SJCRH30 (cell line): ENCODE measurements at regions not wholly inside any gene's neighbourhood (a gene's known extent, or its start where the extent isn't known, plus 50 kb on each side); places are given as distances from the start of the nearest gene placed in this dataset.

ENCODE experiments used
- DNase-seq, 2 experiments: peaks; one replicate each; pipeline ENCODE4 v3.0.0-alpha.2; 2015 to 2020
- H3K27ac ChIP-seq: fragments of 250-450 bp; sonication (Bioruptor Pico); 2 replicates; pipeline ENCODE4 v1.5.1; 2020; ENCODE audit warnings: mild to moderate bottlenecking, moderate library complexity
- H3K27me3 ChIP-seq: fragments of 250-450 bp; sonication (Bioruptor Pico); 2 replicates; pipeline ENCODE4 v1.5.1; 2020; ENCODE audit warnings: mild to moderate bottlenecking, moderate library complexity
- H3K36me3 ChIP-seq: fragments of 250-450 bp; sonication (Bioruptor Pico); 2 replicates; pipeline ENCODE4 v1.5.1; 2020; ENCODE audit warnings: mild to moderate bottlenecking, moderate library complexity
- H3K4me1 ChIP-seq: fragments of 250-450 bp; sonication (Bioruptor Pico); 2 replicates; pipeline ENCODE4 v1.5.1; 2020; ENCODE audit warnings: mild to moderate bottlenecking, moderate library complexity
- H3K4me3 ChIP-seq: fragments of 250-450 bp; sonication (Bioruptor Pico); 2 replicates; pipeline ENCODE4 v1.5.1; 2020; ENCODE audit warnings: mild to moderate bottlenecking, moderate library complexity
- H3K9me3 ChIP-seq: fragments of 250-450 bp; sonication (Bioruptor Pico); replicated peaks from 2 replicates; pipeline ENCODE4 v1.5.1; 2020; ENCODE audit warnings: mild to moderate bottlenecking, moderate library complexity

GRCh38 chr4:59243038-59243437 is 1957.1 kb upstream of the ADGRL3 start:
- no peak for DNase-seq
- Histone ChIP-seq H3K4me1 (no peaks in the 10 kb centered on the region), H3K27ac (no peak overlapping the region), H3K36me3 (no peaks in the 10 kb centered on the region), H3K9me3 (no peaks in the 10 kb centered on the region; the same call in 1 of the 2 replicates), H3K4me3 (no peak overlapping the region), H3K27me3 (no peaks in the 10 kb centered on the region)

GRCh38 chr4:59247032-59247431 is 1953.1 kb upstream of the ADGRL3 start:
- Histone ChIP-seq H3K36me3 (no peaks in the 10 kb centered on the region), H3K27me3 (no peaks in the 10 kb centered on the region), H3K4me3 (no peak overlapping the region), H3K9me3 (no peaks in the 10 kb centered on the region; the same call in 1 of the 2 replicates), H3K4me1 (no peaks in the 10 kb centered on the region), H3K27ac (no peak overlapping the region)
- DNase-seq, result peak in 1 of 2 experiments; percentile 46

GRCh38 chr4:59248313-59248712 is 1951.8 kb upstream of the ADGRL3 start:
- no peak overlapping the region for H3K4me3 ChIP-seq
- no peak overlapping the region for H3K27ac ChIP-seq
- no peaks in the 10 kb centered on the region for H3K36me3 ChIP-seq
- H3K9me3 ChIP-seq, result no peaks in the 10 kb centered on the region
- no peaks in the 10 kb centered on the region for H3K4me1 ChIP-seq
- DNase-seq, result no peak
- H3K27me3 ChIP-seq, result no peaks in the 10 kb centered on the region

GRCh38 chr4:59249110-59249509 is 1951.0 kb upstream of the ADGRL3 start:
- H3K36me3 ChIP-seq, result no peaks in the 10 kb centered on the region
- no peak overlapping the region for H3K27ac ChIP-seq
- DNase-seq, result no peak
- H3K9me3 ChIP-seq, result no peaks in the 10 kb centered on the region
- H3K4me3 ChIP-seq, result no peak overlapping the region
- no peaks in the 10 kb centered on the region for H3K27me3 ChIP-seq
- no peaks in the 10 kb centered on the region for H3K4me1 ChIP-seq

GRCh38 chr4:59258002-59258401 is 1942.1 kb upstream of the ADGRL3 start:
- Histone ChIP-seq H3K27me3 (no peaks in the 10 kb centered on the region), H3K4me3 (no peak overlapping the region), H3K36me3 (no peaks in the 10 kb centered on the region), H3K27ac (no peak overlapping the region), H3K4me1 (no peaks in the 10 kb centered on the region), H3K9me3 (no peaks in the 10 kb centered on the region)
- no peak for DNase-seq

- Histone ChIP-seq H3K4me1 (no peaks in the 10 kb centered on the region), H3K36me3 (no peaks in the 10 kb centered on the region), H3K27ac (no peak overlapping the region), H3K27me3 (no peaks in the 10 kb centered on the region), H3K9me3 (no peaks in the 10 kb centered on the region), H3K4me3 (no peak overlapping the region)
- no peak for DNase-seq
Observed at GRCh38 chr4:59307609-59308008, 1892.5 kb upstream of the ADGRL3 start.

- no peak overlapping the region for H3K4me3 ChIP-seq
- no peak for DNase-seq
Observed at GRCh38 chr4:59314637-59315036, 1885.5 kb upstream of the ADGRL3 start.

GRCh38 chr4:59339631-59340030 is 1860.5 kb upstream of the ADGRL3 start:
- Histone ChIP-seq H3K36me3 (no peaks in the 10 kb centered on the region), H3K4me3 (no peak overlapping the region), H3K4me1 (peaks cover 12% of the 10 kb centered on the region), H3K27me3 (no peaks in the 10 kb centered on the region), H3K27ac (no peak overlapping the region), H3K9me3 (no peaks in the 10 kb centered on the region)
- peak; percentile 25 to 66 for DNase-seq

More at GRCh38 chr4:59314637-59315036, 1885.5 kb upstream of the ADGRL3 start:
- H3K27me3 ChIP-seq, result no peaks in the 10 kb centered on the region
- H3K4me1 ChIP-seq, result no peaks in the 10 kb centered on the region
- no peak overlapping the region for H3K27ac ChIP-seq
- H3K36me3 ChIP-seq, result no peaks in the 10 kb centered on the region; the same call in 1 of the 2 replicates
- H3K9me3 ChIP-seq, result no peaks in the 10 kb centered on the region

GRCh38 chr4:59341506-59341905 is 1858.6 kb upstream of the ADGRL3 start:
- DNase-seq, result no peak

GRCh38 chr4:59348949-59349348 is 1851.2 kb upstream of the ADGRL3 start:
- no peak overlapping the region for H3K4me3 ChIP-seq
- no peak for DNase-seq
- H3K9me3 ChIP-seq, result no peaks in the 10 kb centered on the region
- no peaks in the 10 kb centered on the region for H3K4me1 ChIP-seq
- H3K27ac ChIP-seq, result no peak overlapping the region
- no peaks in the 10 kb centered on the region for H3K27me3 ChIP-seq
- no peaks in the 10 kb centered on the region for H3K36me3 ChIP-seq

More at GRCh38 chr4:59341506-59341905, 1858.6 kb upstream of the ADGRL3 start:
- Histone ChIP-seq H3K27me3 (no peaks in the 10 kb centered on the region), H3K27ac (no peak overlapping the region), H3K4me3 (no peak overlapping the region), H3K4me1 (peaks cover 12% of the 10 kb centered on the region), H3K36me3 (no peaks in the 10 kb centered on the region), H3K9me3 (no peaks in the 10 kb centered on the region)

- no peak for DNase-seq
- H3K27ac ChIP-seq, result no peak overlapping the region
- H3K27me3 ChIP-seq, result no peaks in the 10 kb centered on the region
- no peaks in the 10 kb centered on the region for H3K4me1 ChIP-seq
- no peaks in the 10 kb centered on the region for H3K36me3 ChIP-seq
- H3K9me3 ChIP-seq, result no peaks in the 10 kb centered on the region
- H3K4me3 ChIP-seq, result no peak overlapping the region
Observed at GRCh38 chr4:59369229-59369628, 1830.9 kb upstream of the ADGRL3 start.

- no peak overlapping the region for H3K27ac ChIP-seq
- no peak for DNase-seq
- H3K9me3 ChIP-seq, result 0 out of 2 replicates have a peak, but pooled peaks cover 3% of the 10 kb centered on the region
- H3K4me1 ChIP-seq, result no peaks in the 10 kb centered on the region
- H3K36me3 ChIP-seq, result no peaks in the 10 kb centered on the region
- no peak overlapping the region for H3K4me3 ChIP-seq
- H3K27me3 ChIP-seq, result no peaks in the 10 kb centered on the region
Observed at GRCh38 chr4:59374416-59374815, 1825.7 kb upstream of the ADGRL3 start.

- Histone ChIP-seq H3K36me3 (no peaks in the 10 kb centered on the region), H3K4me1 (peaks cover 9% of the 10 kb centered on the region), H3K27me3 (no peaks in the 10 kb centered on the region), H3K27ac (no peak overlapping the region), H3K9me3 (0 out of 2 replicates have a peak, but pooled peaks cover 3% of the 10 kb centered on the region), H3K4me3 (no peak overlapping the region)
- peak in 1 of 2 experiments; percentile 7 for DNase-seq
Observed at GRCh38 chr4:59380841-59381366, 1819.2 kb upstream of the ADGRL3 start.

- no peaks in the 10 kb centered on the region for H3K27me3 ChIP-seq
- H3K4me3 ChIP-seq, result no peak overlapping the region
- 0 out of 2 replicates have a peak, but pooled peaks cover 3% of the 10 kb centered on the region for H3K9me3 ChIP-seq
- H3K4me1 ChIP-seq, result peaks cover 9% of the 10 kb centered on the region
- no peak for DNase-seq
- no peaks in the 10 kb centered on the region for H3K36me3 ChIP-seq
- H3K27ac ChIP-seq, result no peak overlapping the region
Observed at GRCh38 chr4:59381591-59381990, 1818.5 kb upstream of the ADGRL3 start.

GRCh38 chr4:59387759-59388758 is 1812.1 kb upstream of the ADGRL3 start:
- no peak for DNase-seq
- Histone ChIP-seq H3K36me3 (no peaks in the 10 kb centered on the region; the same call in 1 of the 2 replicates), H3K4me1 (no peaks in the 10 kb centered on the region), H3K27me3 (no peaks in the 10 kb centered on the region), H3K9me3 (no peaks in the 10 kb centered on the region), H3K4me3 (no peak overlapping the region), H3K27ac (no peak overlapping the region)
